Tibial nerve (tissue), 4 donors: ENCODE measurements at regions not wholly inside any gene's neighbourhood (a gene's known extent, or its start where the extent isn't known, plus 50 kb on each side); places are given as distances from the start of the nearest gene placed in this dataset.

Source experiments
- EP300 ChIP-seq, 2 donors: sonication (generic); formaldehyde crosslinking; IDR thresholded peaks; one replicate each; pipeline ENCODE4 v1.6.1; 2017; ENCODE audit warnings: antibody characterized with exemption in 2 of 2, mild to moderate bottlenecking in 1 of 2
- POLR2A ChIP-seq, 2 donors: fragments of 450-650 bp; IDR thresholded peaks; one replicate each; pipeline ENCODE4 v1.6.1; 2017; ENCODE audit warnings: antibody characterized with exemption in 2 of 2, mild to moderate bottlenecking in 2 of 2, moderate library complexity in 2 of 2
- TF ChIP-seq, protein P1 (sequence below), 5 experiments: fragments of 200-600 bp in 3 of 5; fragments of 450-650 bp in 2 of 5; sonication (generic) in 3 of 5; IDR thresholded peaks; one replicate each; pipeline ENCODE4 v1.5.1; 2016 to 2019; ENCODE audit warnings: antibody characterized with exemption in 5 of 5, mild to moderate bottlenecking in 3 of 5, moderate library complexity in 2 of 5

DNA sequence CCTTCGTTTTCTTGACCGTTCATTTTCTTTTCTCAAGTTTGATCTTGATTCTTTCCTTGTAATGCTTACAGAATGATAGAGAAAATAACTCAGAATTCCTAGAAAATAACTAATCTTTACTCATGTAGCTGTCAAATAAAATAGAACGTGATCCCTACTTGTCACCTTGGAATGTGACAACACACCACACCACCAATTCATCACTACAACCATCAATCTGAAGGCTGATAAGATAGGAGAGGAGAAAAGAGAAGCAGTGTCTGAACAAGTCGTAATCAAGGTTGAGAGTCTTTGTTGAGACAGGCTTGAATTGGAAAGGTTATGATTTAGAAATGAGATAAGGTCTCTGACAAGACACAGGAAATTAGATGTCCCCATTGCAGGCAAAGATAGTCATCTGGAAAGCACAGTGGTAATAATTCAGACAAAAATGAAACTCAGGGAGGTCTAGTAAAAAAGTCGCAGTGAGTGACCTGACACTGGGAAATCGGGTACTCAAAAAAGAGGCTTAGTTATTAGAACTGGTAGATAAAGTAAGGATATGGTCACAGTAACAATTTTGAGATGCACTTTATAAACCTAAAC, 456.2 kb downstream of the FAT4 start:
- TF ChIP-seq, protein P1, sequence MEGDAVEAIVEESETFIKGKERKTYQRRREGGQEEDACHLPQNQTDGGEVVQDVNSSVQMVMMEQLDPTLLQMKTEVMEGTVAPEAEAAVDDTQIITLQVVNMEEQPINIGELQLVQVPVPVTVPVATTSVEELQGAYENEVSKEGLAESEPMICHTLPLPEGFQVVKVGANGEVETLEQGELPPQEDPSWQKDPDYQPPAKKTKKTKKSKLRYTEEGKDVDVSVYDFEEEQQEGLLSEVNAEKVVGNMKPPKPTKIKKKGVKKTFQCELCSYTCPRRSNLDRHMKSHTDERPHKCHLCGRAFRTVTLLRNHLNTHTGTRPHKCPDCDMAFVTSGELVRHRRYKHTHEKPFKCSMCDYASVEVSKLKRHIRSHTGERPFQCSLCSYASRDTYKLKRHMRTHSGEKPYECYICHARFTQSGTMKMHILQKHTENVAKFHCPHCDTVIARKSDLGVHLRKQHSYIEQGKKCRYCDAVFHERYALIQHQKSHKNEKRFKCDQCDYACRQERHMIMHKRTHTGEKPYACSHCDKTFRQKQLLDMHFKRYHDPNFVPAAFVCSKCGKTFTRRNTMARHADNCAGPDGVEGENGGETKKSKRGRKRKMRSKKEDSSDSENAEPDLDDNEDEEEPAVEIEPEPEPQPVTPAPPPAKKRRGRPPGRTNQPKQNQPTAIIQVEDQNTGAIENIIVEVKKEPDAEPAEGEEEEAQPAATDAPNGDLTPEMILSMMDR (IDR thresholded peaks at IDR 0.05): no peak
- no peak for TF ChIP-seq POLR2A (IDR thresholded peaks at IDR 0.05)
- no peak for TF ChIP-seq EP300 (IDR thresholded peaks at IDR 0.05)
